Body of pancreas (tissue), 4 donors: ENCODE measurements at regions not wholly inside any gene's neighbourhood (a gene's known extent, or its start where the extent isn't known, plus 50 kb on each side); places are given as distances from the start of the nearest gene placed in this dataset.

Experiments used
- ATAC-seq: fragments of 150-250 bp; one replicate; pipeline ENCODE4 v1.9.1; 2016
- DNase-seq, 4 donors: peaks; one replicate each; pipeline ENCODE4 v3.0.0-alpha.2; 2019
- H3K27ac ChIP-seq, 4 donors: fragments of 200-600 bp; sonication (generic); 1 replicate in 3 of 4; 2 replicates in 1 of 4; pipeline versions ENCODE4 v1.5.1 to v1.6.1; 2016 to 2019; ENCODE audit warnings: mild to moderate bottlenecking in 1 of 4, mixed read lengths in 1 of 4, moderate library complexity in 1 of 4
- H3K27me3 ChIP-seq, 2 donors: fragments of 200-600 bp; sonication (generic); one replicate each; pipeline ENCODE4 v1.6.0; 2016; ENCODE audit warnings: mild to moderate bottlenecking in 1 of 2
- H3K36me3 ChIP-seq, 2 donors: fragments of 200-600 bp; sonication (generic); replicated peaks in 1 of 2; 2 replicates each; pipeline ENCODE4 v1.5.1; 2016; ENCODE audit warnings: low read depth in 2 of 2; ENCODE audit not compliant: insufficient read depth in 1 of 2
- H3K4me1 ChIP-seq: fragments of 200-600 bp; sonication (generic); one replicate; pipeline ENCODE4 v1.6.0; 2016
- H3K4me3 ChIP-seq, 2 donors: fragments of 200-600 bp; sonication (generic); 1 replicate in 1 of 2; 2 replicates in 1 of 2; pipeline ENCODE4 v1.5.1; 2016 to 2019
- H3K9me3 ChIP-seq, 3 donors: fragments of 200-600 bp; sonication (generic); 1 replicate in 2 of 3; 2 replicates in 1 of 3; pipeline ENCODE4 v1.5.1; 2016
- CTCF ChIP-seq, 7 experiments: fragments of 450-650 bp in 4 of 7; fragments of 200-600 bp in 3 of 7; sonication (generic) in 3 of 7; IDR thresholded peaks; one replicate each; pipeline ENCODE4 v1.5.1; 2016 to 2019; ENCODE audit warnings: antibody characterized with exemption in 7 of 7
- POLR2A ChIP-seq, 3 donors: fragments of 450-650 bp; IDR thresholded peaks; one replicate each; pipeline ENCODE4 v1.6.1; 2016; ENCODE audit warnings: antibody characterized with exemption in 3 of 3, mild to moderate bottlenecking in 2 of 3
- WGBS, 2 donors: methylation state at CpG; one replicate each; pipeline ENCODE4 v1.1.5; 2017; 5-methylcytosine and 5-hydroxymethylcytosine counted together
- intact Hi-C: fragments of 100-400 bp; cut with DNase I; formaldehyde crosslinking; loops from one replicate; pipeline ENCODE4 v1.15.1; 2023

DNA sequence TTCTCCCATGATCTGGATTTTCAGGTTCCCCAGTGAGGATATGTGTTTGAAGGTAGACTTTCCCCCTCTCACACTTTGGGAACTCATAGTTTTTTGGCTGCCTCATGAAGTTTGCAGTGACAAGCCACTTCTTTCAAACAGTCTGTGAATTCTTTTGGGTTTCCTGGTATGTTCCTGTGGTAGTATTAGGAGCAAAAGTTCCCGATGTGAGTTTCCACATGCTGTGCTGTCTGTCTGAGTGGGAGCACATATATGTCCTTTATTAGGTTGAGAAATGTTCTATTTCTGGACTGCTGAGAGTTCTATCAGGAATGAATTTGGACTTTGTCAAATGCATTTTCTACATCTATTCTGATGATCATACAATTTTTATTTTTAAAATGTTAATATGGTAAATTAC, 273.2 kb upstream of the TARS1 start:
- ATAC-seq = no peak
- no peak overlapping the region for H3K27ac ChIP-seq
- H3K27me3 ChIP-seq = no peaks in the 10 kb centered on the region
- no peaks in the 10 kb centered on the region for H3K4me1 ChIP-seq
- 58 to 89% methylated on average over 1 of the region's 1 CpG for WGBS, 2 donors
- intact Hi-C loops = no loop called here
- H3K9me3 ChIP-seq = peaks cover 0 to 5% (median 0%) of the 10 kb centered on the region in 3 donors
- TF ChIP-seq CTCF (IDR thresholded peaks at IDR 0.05) (no peak), POLR2A (IDR thresholded peaks at IDR 0.05) (no peak)
- H3K36me3 ChIP-seq = no peaks in the 10 kb centered on the region
- no peak for DNase-seq
- no peak overlapping the region for H3K4me3 ChIP-seq

DNA sequence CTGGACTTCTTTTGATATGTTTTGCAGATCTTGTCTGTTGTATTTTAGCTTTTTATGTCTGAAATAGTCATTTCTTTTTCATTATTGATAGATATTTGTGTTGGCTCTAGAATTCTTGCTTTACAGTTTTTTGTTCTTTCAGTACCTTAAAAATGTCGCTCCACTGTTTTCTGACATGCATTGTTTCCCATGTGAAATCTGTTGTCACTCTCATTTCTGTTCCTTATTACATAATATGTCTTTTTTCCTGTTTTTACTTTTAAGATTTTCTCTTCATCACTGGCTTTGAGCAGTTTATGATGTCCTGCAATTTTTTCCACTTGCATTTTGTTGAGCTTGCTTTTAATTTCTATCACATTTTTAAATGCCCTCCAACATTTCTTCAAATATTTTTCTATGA, 270.4 kb upstream of the TARS1 start:
- intact Hi-C loops = no loop called here
- no peak for TF ChIP-seq POLR2A (IDR thresholded peaks at IDR 0.05)
- TF ChIP-seq CTCF (IDR thresholded peaks at IDR 0.05) = no peak
- ATAC-seq (no peak), DNase-seq (no peak)
- Histone ChIP-seq H3K36me3 (no peaks in the 10 kb centered on the region), H3K4me1 (no peaks in the 10 kb centered on the region), H3K27me3 (no peaks in the 10 kb centered on the region), H3K9me3 (peaks cover 0 to 5% (median 0%) of the 10 kb centered on the region in 3 donors), H3K27ac (no peak overlapping the region), H3K4me3 (no peak overlapping the region)
- WGBS, 2 donors = 89 to 93% methylated on average over 1 of the region's 1 CpG

DNA sequence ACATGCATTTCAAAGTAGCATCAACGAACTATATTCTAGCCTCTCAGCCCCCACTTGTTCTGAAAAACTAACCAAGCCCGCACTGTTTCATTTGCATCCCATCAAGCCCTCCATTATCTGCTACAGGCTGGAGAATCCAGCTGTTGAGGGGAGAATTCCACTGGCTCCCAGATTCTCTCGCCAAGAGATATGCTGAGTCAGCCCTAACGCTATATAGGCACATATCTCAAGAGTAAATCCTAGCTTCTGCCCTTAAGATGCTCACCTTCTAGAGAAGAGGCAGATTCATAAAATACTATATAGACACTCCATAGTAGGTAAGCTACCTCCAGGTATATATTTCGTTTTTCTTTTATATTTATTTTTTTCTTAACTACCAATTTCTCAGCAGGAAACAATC, 266.4 kb upstream of the TARS1 start:
- intact Hi-C loops = no loop called here
- Histone ChIP-seq H3K9me3 (peaks cover 0 to 5% (median 0%) of the 10 kb centered on the region in 3 donors), H3K4me1 (no peaks in the 10 kb centered on the region), H3K4me3 (no peak overlapping the region), H3K27ac (no peak overlapping the region), H3K36me3 (no peaks in the 10 kb centered on the region), H3K27me3 (no peaks in the 10 kb centered on the region)
- DNase-seq = no peak
- TF ChIP-seq POLR2A (IDR thresholded peaks at IDR 0.05) (no peak), CTCF (IDR thresholded peaks at IDR 0.05) (no peak)
- no peak for ATAC-seq
- 62 to 65% methylated on average over 5 of the region's 5 CpGs for WGBS, 2 donors

DNA sequence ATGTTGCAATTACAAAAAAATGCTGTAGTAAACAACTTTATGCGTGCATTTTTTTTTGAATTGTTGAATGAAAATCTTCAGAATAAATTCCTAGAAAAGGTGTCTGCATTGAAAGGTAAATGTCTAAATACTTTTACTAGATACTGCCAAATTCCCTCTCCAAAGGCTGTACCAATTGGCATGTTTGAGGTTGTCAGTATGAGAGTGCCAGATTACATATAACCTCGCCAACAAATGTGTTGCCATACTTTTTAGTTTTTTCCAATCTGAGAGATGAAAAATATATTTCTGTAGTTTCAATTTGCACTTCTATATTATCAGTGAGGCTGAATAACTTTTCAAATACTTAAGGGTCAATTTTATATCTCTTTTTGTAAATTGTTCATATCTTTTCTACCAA, 261.5 kb upstream of the TARS1 start:
- H3K36me3 ChIP-seq = no peaks in the 10 kb centered on the region
- intact Hi-C loops = no loop called here
- H3K27me3 ChIP-seq = no peaks in the 10 kb centered on the region
- H3K4me3 ChIP-seq = no peak overlapping the region
- H3K4me1 ChIP-seq = no peaks in the 10 kb centered on the region
- DNase-seq (no peak), ATAC-seq (no peak)
- no peak overlapping the region for H3K27ac ChIP-seq
- WGBS, 2 donors = 59 to 80% methylated on average over 2 of the region's 2 CpGs
- TF ChIP-seq CTCF (IDR thresholded peaks at IDR 0.05) (no peak), POLR2A (IDR thresholded peaks at IDR 0.05) (no peak)
- H3K9me3 ChIP-seq = no peaks in the 10 kb centered on the region

- no peak for ATAC-seq
Measured at GRCh38 chr5:33180900-33181299, 259.9 kb upstream of the TARS1 start.

More at GRCh38 chr5:33180900-33181299, 259.9 kb upstream of the TARS1 start:
- TF ChIP-seq CTCF (IDR thresholded peaks at IDR 0.05) (no peak), POLR2A (IDR thresholded peaks at IDR 0.05) (no peak)
- intact Hi-C loops = no loop called here
- DNase-seq = no peak
- 50 to 55% methylated on average over 4 of the region's 4 CpGs for WGBS, 2 donors
- Histone ChIP-seq H3K36me3 (no peaks in the 10 kb centered on the region), H3K4me1 (no peaks in the 10 kb centered on the region), H3K9me3 (no peaks in the 10 kb centered on the region), H3K27ac (no peak overlapping the region), H3K4me3 (no peak overlapping the region), H3K27me3 (no peaks in the 10 kb centered on the region)
